HCEC 1CT (cell line): ENCODE measurements at regions not wholly inside any gene's neighbourhood (a gene's known extent, or its start where the extent isn't known, plus 50 kb on each side); places are given as distances from the start of the nearest gene placed in this dataset.

Experiments used
- DNase-seq: peaks from one replicate; pipeline ENCODE4 v3.0.0-alpha.2; 2017

- DNase-seq = no peak
These were observed 152.8 kb downstream of the BCL11A start for GRCh38 chr2:60400462-60401246.

DNA sequence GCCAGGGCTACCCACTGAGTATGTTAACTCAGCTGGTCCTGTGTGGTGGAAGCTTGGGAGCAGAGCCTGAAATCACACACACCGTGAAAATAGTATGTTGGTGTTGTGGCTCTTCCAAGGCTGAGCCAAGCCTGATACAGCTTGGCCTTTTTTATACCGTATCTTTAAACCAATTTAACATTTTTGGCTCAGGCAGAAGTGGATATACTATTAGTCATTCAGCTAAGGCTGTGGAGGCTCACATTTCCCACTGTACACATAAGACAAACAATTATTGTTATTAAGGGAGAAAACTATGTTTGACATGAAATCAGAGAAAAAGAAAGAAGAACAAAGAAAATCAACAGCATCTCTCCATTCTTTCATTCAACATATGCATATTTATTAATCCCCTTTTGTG lies 159.0 kb downstream of the BCL11A start:
- DNase-seq = no peak

DNA sequence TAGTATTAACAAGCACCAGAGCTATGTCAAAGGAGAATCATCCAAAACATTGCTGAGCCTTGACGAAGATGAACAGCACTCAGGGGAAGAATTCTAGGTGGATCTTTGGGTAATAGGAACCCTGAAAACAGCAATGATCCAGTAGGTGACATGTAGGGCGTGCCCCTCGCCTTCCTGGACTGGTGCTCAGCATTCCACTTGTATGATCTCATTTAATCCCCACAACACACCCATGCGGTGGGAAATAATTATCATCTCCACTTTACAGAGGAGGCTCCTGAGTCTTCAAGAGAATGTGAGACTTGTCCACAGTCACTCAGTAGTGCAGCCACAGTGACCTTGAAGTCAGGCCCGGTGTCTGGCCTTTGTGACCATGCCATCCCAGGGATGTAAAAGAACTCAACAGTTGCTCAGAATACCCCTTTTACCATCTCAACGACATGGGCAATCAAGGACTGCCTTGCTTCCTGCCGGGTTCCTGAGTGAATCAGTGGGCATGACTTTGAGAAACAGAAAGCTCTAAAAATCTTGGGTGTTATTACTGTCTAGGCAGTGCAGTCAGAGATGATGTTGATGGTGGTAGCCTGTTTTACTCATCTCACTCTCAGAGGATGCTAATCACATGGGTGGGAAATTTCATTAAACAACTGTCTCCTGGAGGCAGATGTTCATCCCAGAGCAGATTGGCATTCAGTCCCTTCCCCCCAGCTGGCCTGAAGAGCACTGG lies 161.6 kb downstream of the BCL11A start:
- DNase-seq = no peak

DNA sequence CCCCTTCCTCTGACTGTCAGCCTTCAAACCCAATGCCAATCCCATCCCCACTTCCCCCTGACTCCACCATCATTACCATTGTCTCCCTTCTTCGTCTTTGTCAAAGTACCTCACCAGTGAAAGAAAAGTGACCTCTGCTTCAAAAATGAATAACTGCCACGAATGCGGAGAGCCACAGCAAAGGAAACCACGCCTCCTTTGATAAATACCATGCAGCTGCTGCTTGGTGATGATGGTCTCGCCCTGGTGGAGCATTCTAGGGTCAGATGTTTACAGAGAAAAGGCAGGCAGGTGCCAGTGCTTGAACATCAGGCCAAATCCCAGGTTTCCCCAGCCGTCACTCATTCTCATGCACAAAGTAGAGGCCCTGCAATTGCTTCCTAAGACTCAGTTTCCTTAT lies 162.2 kb downstream of the BCL11A start:
- no peak for DNase-seq

- no peak for DNase-seq
These were observed 167.0 kb downstream of the BCL11A start for GRCh38 chr2:60386436-60386835.

- no peak for DNase-seq
These were observed 167.8 kb downstream of the BCL11A start for GRCh38 chr2:60385648-60386047.

GRCh38 chr2:60383401-60384143 lies 169.9 kb downstream of the BCL11A start:
- no peak for DNase-seq

DNA sequence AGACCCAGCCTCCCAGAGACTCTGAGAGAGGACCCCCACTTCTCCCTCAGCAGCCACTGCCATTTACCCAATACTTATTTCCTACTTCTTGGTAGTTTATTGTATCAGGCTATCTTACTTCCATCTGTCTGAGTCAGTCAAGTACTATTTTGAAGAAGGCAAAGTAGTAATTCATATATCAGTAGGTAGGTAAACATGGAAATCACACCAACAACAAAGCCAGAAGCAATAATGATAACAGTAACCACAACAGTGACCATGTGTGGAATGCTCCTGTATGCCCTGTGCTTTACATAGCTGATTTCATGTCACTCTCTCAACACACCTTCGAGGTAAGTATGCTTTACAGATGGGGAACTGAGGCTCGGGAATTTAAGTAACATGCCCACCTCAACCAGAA lies 173.0 kb downstream of the BCL11A start:
- DNase-seq = no peak

- DNase-seq = no peak
These were observed 173.8 kb downstream of the BCL11A start for GRCh38 chr2:60379684-60380083.

DNA sequence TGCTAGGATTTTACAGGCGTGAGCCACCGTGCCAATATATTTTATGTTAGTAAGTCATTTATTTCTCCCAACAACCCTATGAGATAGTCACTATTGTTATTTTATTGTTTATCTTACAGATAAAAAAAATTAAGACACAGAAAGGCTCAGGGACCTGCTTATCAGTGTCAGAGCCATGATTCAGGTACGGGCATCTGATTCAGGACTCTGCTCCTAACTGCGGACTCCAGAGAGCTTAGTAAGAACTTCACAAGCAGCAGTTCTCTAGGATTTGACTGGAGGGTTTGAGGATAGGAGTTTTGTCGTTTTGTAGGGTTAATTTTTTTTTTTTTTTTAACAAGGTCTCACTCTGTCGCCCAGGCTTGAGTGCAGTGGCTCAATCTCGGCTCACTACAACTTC lies 174.2 kb downstream of the BCL11A start:
- DNase-seq = no peak

DNA sequence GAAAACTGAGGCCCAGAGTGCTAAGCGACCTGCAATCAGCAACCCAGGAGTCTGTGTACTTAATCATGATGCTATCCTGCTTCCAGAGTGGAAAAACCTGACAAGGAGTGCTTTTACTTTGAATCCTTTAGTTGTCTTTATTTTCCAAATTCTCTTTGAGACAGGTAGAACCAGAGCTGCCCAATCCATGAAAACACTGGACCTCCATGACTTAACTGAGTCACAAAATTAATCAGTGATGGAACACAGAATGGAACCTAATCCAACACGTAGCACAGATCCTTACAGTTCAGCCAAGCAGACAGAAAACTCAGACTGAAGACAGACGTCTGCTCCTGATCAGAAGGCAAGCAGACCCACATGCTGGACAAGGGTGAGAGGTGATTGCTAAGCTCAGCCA lies 175.6 kb downstream of the BCL11A start:
- no peak for DNase-seq

DNA sequence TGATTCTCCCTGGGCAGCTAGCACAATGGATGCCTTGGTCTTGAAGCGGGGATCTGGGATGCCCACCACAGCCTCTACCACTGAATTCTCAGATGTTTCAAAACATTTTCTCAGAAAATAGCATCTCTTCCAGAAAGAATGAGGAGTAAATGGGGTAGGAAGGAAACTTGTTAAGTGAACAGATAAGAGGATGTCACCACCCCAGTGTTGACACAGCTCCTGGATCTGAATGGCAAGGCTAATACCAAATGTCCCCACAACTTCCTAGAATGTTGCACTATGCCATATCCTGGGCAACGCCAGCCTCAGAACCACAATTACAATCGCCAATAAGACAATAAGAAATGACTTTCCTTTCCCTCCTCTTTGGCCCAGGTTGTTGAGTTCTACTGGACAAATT lies 177.2 kb downstream of the BCL11A start:
- no peak for DNase-seq

GRCh38 chr2:60371681-60372080 lies 181.8 kb downstream of the BCL11A start:
- no peak for DNase-seq

- no peak for DNase-seq
These were observed 182.2 kb downstream of the BCL11A start for GRCh38 chr2:60371219-60371618.

- DNase-seq = no peak
These were observed 182.6 kb downstream of the BCL11A start for GRCh38 chr2:60370814-60371213.

DNA sequence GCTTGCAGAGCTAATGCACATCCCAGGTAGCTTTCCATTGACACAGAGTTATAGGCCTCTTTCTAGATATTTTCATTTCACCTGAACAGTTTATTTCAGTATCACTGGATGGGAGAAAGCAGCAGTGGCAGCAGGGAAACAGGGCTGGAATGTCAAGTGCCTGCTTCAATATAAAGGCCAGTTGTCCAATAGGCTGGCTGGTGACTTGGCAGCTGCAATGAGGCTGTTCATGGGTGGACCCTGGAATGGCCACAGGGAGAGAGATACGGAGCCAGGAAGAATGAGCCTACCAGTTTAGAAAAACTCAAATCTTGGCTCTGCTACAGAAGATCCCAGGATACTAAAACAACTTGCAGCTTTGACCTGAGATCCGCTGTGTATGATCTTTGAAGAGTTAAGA lies 185.0 kb downstream of the BCL11A start:
- DNase-seq = no peak

- DNase-seq = no peak
These were observed 187.2 kb downstream of the BCL11A start for GRCh38 chr2:60366135-60366712.

GRCh38 chr2:60365556-60365955 lies 187.9 kb downstream of the BCL11A start:
- no peak for DNase-seq

DNA sequence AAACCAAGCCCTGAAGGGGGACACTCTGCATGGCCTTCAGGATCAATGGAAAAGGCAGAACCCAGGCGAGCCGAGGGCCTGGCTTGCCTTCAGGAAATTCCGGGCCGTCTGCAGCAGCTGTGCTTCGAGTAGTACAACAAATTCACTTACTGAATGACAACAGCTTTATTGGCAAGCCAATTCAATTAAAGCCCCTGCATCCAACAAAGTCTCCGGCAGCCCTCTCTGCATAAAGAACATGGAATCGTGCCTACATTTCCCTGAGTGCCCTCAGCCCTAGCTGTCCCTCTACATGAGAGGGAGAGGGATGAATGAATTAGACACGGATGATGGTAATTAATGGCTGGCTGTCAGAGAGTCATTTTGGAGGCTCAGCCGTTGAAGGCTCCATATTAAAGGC lies 189.0 kb downstream of the BCL11A start:
- no peak for DNase-seq

- no peak for DNase-seq
These were observed 192.0 kb downstream of the BCL11A start for GRCh38 chr2:60361498-60361897.

GRCh38 chr2:60359569-60359968 lies 193.9 kb downstream of the BCL11A start:
- no peak for DNase-seq

- DNase-seq = no peak
These were observed 195.0 kb downstream of the BCL11A start for GRCh38 chr2:60358476-60358875.

DNA sequence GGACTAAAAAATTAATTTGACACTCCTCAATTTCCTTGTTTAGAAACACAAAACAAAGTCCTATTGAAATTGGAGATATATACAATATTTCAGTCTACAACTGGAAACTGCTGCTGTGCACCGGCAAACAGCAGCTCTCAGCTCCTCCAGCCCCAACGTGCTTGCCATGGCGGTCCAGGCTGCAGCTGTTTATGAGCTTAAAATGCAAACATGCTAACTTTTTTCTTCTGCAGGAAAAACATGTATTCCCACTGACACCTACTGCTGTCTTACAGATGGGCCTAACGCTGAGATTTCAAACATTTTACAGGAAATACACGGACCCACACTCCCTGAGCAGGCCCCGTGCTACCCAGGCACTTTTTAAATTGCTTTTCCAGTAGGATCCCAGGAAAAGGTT lies 195.5 kb downstream of the BCL11A start:
- no peak for DNase-seq

DNA sequence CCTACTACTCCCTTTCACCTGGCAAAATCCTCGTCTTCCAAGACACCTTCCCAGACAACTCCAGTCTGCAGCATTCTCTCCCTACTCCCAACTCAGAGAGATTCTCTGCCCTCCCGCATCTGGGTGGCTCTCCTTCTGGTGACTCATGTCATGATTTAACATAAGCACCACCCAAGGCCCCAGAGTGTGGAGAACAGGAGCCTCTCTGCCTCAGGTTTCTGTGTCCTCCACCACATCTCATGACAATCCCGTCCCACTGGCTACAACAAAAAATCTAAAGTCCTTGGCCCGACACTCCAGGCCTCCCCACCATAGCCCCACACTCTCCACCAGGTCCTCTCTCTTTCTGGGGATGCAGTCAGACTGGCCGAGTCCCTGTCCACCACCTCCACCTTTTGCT lies 197.1 kb downstream of the BCL11A start:
- DNase-seq = no peak
